ENCODE measurements at regions not wholly inside any gene's neighbourhood (a gene's known extent, or its start where the extent isn't known, plus 50 kb on each side); places are given as distances from the start of the nearest gene placed in this dataset.

DNA sequence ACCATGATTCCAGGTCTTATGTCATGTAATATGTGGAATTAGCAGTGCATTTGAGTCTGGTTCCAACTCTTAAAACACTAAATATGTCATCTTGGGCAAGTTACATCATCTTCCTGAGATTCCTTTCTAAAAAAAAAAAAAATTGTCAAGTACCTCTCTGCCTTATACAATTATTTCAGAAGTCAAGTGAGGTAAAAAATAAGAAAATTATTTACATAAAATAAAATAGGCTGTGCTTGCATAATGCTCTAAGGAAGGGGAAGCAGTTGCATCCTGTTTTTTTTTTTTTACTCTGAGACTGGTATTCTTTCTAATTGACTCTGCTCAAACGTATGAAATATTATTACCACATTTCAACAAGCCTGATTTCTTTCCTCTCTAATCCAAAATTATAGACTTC lies 55.1 kb upstream of the SEMA3A start:
- Histone ChIP-seq H3K9me3 (ENCODE audit: low read depth, low read length) (peaks cover 4% of the 10 kb centered on the region), H3K4me3 (ENCODE audit: insufficient read depth, low read length) (no peak overlapping the region), H3K79me2 (ENCODE audit: insufficient read depth, low read length) (no peaks in the 10 kb centered on the region), H3K4me1 (ENCODE audit: insufficient read depth, low read length) (peaks cover 11% of the 10 kb centered on the region), H4K20me1 (ENCODE audit: insufficient read depth, low read length) (no peaks in the 10 kb centered on the region), H3K36me3 (ENCODE audit: insufficient read depth, low read length) (no peaks in the 10 kb centered on the region), H3K27ac (ENCODE audit: low read depth, low read length) (no peak overlapping the region), H3K27me3 (ENCODE audit: insufficient read depth, low read length) (no peaks in the 10 kb centered on the region), H3K4me2 (ENCODE audit: insufficient read depth, low read length) (no peak overlapping the region), H2AFZ (ENCODE audit: low read length) (no peak overlapping the region)
- DNase-seq (ENCODE audit: insufficient read length, low spot score, missing footprints), result no peak
- TF ChIP-seq CTCF (IDR thresholded peaks at IDR 0.05; ENCODE audit: extremely low read depth, low read depth, low read length), result no peak

- DNase-seq (ENCODE audit: insufficient read length, low spot score, missing footprints), result no peak
- Histone ChIP-seq H3K4me1 (ENCODE audit: insufficient read depth, low read length) (peaks cover 11% of the 10 kb centered on the region), H3K4me2 (ENCODE audit: insufficient read depth, low read length) (no peak overlapping the region), H3K27me3 (ENCODE audit: insufficient read depth, low read length) (no peaks in the 10 kb centered on the region), H3K27ac (ENCODE audit: low read depth, low read length) (no peak overlapping the region), H2AFZ (ENCODE audit: low read length) (no peak overlapping the region), H3K9me3 (ENCODE audit: low read depth, low read length) (peaks cover 4% of the 10 kb centered on the region), H4K20me1 (ENCODE audit: insufficient read depth, low read length) (no peaks in the 10 kb centered on the region), H3K4me3 (ENCODE audit: insufficient read depth, low read length) (no peak overlapping the region), H3K36me3 (ENCODE audit: insufficient read depth, low read length) (no peaks in the 10 kb centered on the region), H3K79me2 (ENCODE audit: insufficient read depth, low read length) (no peaks in the 10 kb centered on the region)
- no peak for TF ChIP-seq CTCF (IDR thresholded peaks at IDR 0.05; ENCODE audit: extremely low read depth, low read depth, low read length)
Measured at GRCh38 chr7:84248843-84249242, 54.3 kb upstream of the SEMA3A start.

- no peak overlapping the region for H3K27ac ChIP-seq (ENCODE audit: low read depth, low read length)
- no peak for TF ChIP-seq CTCF (IDR thresholded peaks at IDR 0.05; ENCODE audit: extremely low read depth, low read depth, low read length)
- peaks cover 4% of the 10 kb centered on the region for H3K9me3 ChIP-seq (ENCODE audit: low read depth, low read length)
Measured at GRCh38 chr7:84248267-84248666, 53.7 kb upstream of the SEMA3A start.

GRCh38 chr7:84247591-84247990 lies 53.0 kb upstream of the SEMA3A start:
- H3K4me1 ChIP-seq (ENCODE audit: insufficient read depth, low read length), result peaks cover 11% of the 10 kb centered on the region
- peak; percentile 11 for TF ChIP-seq CTCF (IDR thresholded peaks at IDR 0.05; ENCODE audit: extremely low read depth, low read depth, low read length)
- no peaks in the 10 kb centered on the region for H3K36me3 ChIP-seq (ENCODE audit: insufficient read depth, low read length)
- DNase-seq (ENCODE audit: insufficient read length, low spot score, missing footprints), result no peak
- H3K27ac ChIP-seq (ENCODE audit: low read depth, low read length), result no peak overlapping the region
- H2AFZ ChIP-seq (ENCODE audit: low read length), result no peak overlapping the region
- peaks cover 4% of the 10 kb centered on the region for H3K9me3 ChIP-seq (ENCODE audit: low read depth, low read length)
- H3K27me3 ChIP-seq (ENCODE audit: insufficient read depth, low read length), result no peaks in the 10 kb centered on the region
- H4K20me1 ChIP-seq (ENCODE audit: insufficient read depth, low read length), result no peaks in the 10 kb centered on the region
- H3K4me3 ChIP-seq (ENCODE audit: insufficient read depth, low read length), result no peak overlapping the region
- no peak overlapping the region for H3K4me2 ChIP-seq (ENCODE audit: insufficient read depth, low read length)
- H3K79me2 ChIP-seq (ENCODE audit: insufficient read depth, low read length), result no peaks in the 10 kb centered on the region

More at GRCh38 chr7:84248267-84248666, 53.7 kb upstream of the SEMA3A start:
- no peaks in the 10 kb centered on the region for H4K20me1 ChIP-seq (ENCODE audit: insufficient read depth, low read length)
- H3K4me1 ChIP-seq (ENCODE audit: insufficient read depth, low read length), result peaks cover 11% of the 10 kb centered on the region
- no peaks in the 10 kb centered on the region for H3K79me2 ChIP-seq (ENCODE audit: insufficient read depth, low read length)
- H2AFZ ChIP-seq (ENCODE audit: low read length), result no peak overlapping the region
- no peak for DNase-seq (ENCODE audit: insufficient read length, low spot score, missing footprints)
- no peak overlapping the region for H3K4me3 ChIP-seq (ENCODE audit: insufficient read depth, low read length)
- H3K4me2 ChIP-seq (ENCODE audit: insufficient read depth, low read length), result no peak overlapping the region
- H3K27me3 ChIP-seq (ENCODE audit: insufficient read depth, low read length), result no peaks in the 10 kb centered on the region
- H3K36me3 ChIP-seq (ENCODE audit: insufficient read depth, low read length), result no peaks in the 10 kb centered on the region
